KMS-11 (cell line): ENCODE measurements at regions not wholly inside any gene's neighbourhood (a gene's known extent, or its start where the extent isn't known, plus 50 kb on each side); places are given as distances from the start of the nearest gene placed in this dataset.

Experiments
- H2AFZ ChIP-seq: fragments of 200-600 bp; sonication (generic); 2 replicates; pipeline ENCODE4 v1.6.1; 2016; ENCODE audit warnings: antibody characterized with exemption, mixed run types, low read depth
- H3K27ac ChIP-seq: fragments of 200-600 bp; sonication (generic); 2 replicates; pipeline ENCODE4 v1.6.1; 2016; ENCODE audit warnings: mild to moderate bottlenecking, mixed run types
- H3K27me3 ChIP-seq: fragments of 200-600 bp; sonication (generic); 2 replicates; pipeline ENCODE4 v1.6.1; 2017; ENCODE audit warnings: mild to moderate bottlenecking, low read depth, mixed run types, moderate library complexity; ENCODE audit not compliant: insufficient read depth
- H3K36me3 ChIP-seq: fragments of 200-600 bp; sonication (generic); 2 replicates; pipeline ENCODE4 v1.6.1; 2017; ENCODE audit warnings: mild to moderate bottlenecking, mixed run types; ENCODE audit not compliant: insufficient read depth
- H3K4me1 ChIP-seq: fragments of 200-600 bp; sonication (generic); 2 replicates; pipeline ENCODE4 v1.6.1; 2016; ENCODE audit warnings: mild to moderate bottlenecking, low read depth, mixed run types; ENCODE audit not compliant: poor library complexity, severe bottlenecking
- H3K4me2 ChIP-seq: fragments of 200-600 bp; sonication (generic); 2 replicates; pipeline ENCODE4 v1.7.0; 2016; ENCODE audit warnings: mild to moderate bottlenecking, mixed run types
- H3K4me3 ChIP-seq: fragments of 200-600 bp; sonication (generic); IDR thresholded peaks from 2 replicates; pipeline ENCODE4 v1.6.1; 2017; ENCODE audit warnings: low read depth, low read length, mixed read lengths; ENCODE audit not compliant: insufficient read depth
- H3K79me2 ChIP-seq: fragments of 200-600 bp; sonication (generic); 2 replicates; pipeline ENCODE4 v1.6.1; 2016; ENCODE audit warnings: low read depth, mixed run types; ENCODE audit not compliant: insufficient read depth
- H3K9ac ChIP-seq: fragments of 200-600 bp; sonication (generic); 2 replicates; pipeline ENCODE4 v1.6.1; 2016; ENCODE audit warnings: mild to moderate bottlenecking, mixed run types
- H4K20me1 ChIP-seq: fragments of 200-600 bp; sonication (generic); 2 replicates; pipeline ENCODE4 v1.6.1; 2016; ENCODE audit warnings: mild to moderate bottlenecking, mixed run types; ENCODE audit not compliant: insufficient read depth
- TF ChIP-seq, protein P1 (sequence below): fragments of 200-600 bp; sonication (generic); conservative IDR thresholded peaks from 2 replicates; pipeline ENCODE4 v1.6.1; 2017; ENCODE audit warnings: low read depth, mild to moderate bottlenecking, antibody characterized with exemption, low read length, moderate library complexity, mixed read lengths

DNA sequence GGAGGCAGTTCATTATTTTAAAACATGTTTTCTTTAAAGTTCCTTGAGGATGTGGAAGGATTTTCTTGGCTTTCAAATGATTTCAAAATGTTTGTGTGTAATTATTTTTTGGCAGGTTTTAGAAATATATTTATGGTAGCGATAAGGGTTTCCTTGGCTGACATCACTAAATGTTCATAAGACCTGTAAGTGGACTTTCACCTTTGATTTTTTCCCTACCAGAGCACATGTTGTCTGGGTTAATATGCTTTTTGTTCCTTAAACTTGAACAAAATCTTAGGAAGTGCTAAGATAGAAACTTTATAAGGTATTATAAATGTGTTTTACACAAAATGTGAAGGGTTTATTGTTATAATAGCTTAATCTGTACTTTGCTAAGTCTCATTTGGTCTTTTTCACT is 315.6 kb downstream of the PCDH7 start:
- H3K36me3 ChIP-seq = no peaks in the 10 kb centered on the region
- H3K27me3 ChIP-seq = no peaks in the 10 kb centered on the region
- no peak overlapping the region for H3K4me3 ChIP-seq
- no peaks in the 10 kb centered on the region for H3K4me1 ChIP-seq
- H3K79me2 ChIP-seq = no peaks in the 10 kb centered on the region
- no peak overlapping the region for H3K9ac ChIP-seq
- no peak overlapping the region for H2AFZ ChIP-seq
- TF ChIP-seq, protein P1, sequence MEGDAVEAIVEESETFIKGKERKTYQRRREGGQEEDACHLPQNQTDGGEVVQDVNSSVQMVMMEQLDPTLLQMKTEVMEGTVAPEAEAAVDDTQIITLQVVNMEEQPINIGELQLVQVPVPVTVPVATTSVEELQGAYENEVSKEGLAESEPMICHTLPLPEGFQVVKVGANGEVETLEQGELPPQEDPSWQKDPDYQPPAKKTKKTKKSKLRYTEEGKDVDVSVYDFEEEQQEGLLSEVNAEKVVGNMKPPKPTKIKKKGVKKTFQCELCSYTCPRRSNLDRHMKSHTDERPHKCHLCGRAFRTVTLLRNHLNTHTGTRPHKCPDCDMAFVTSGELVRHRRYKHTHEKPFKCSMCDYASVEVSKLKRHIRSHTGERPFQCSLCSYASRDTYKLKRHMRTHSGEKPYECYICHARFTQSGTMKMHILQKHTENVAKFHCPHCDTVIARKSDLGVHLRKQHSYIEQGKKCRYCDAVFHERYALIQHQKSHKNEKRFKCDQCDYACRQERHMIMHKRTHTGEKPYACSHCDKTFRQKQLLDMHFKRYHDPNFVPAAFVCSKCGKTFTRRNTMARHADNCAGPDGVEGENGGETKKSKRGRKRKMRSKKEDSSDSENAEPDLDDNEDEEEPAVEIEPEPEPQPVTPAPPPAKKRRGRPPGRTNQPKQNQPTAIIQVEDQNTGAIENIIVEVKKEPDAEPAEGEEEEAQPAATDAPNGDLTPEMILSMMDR = no peak
- H3K27ac ChIP-seq = no peak overlapping the region
- H3K4me2 ChIP-seq = no peak overlapping the region
- no peaks in the 10 kb centered on the region for H4K20me1 ChIP-seq

DNA sequence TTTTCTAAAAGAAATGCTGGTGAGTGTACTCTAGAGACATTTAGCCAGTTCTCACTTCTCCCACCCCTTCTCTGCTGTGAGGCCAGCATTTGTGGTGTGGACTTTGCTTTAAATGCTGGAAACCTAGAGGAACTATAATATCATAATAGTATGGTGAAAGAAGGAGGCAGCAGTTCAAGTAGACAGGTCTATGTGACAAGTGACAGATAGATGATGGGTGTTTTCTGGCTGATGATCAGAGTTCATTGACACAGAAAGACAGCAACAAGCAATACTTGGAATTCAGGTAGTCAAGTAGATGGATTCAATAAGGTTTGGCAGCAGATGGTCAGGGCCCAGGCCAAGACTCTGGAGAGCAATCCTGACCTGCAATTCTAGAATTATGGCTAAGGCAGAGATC is 317.5 kb downstream of the PCDH7 start:
- TF ChIP-seq, protein P1 = no peak
- Histone ChIP-seq H2AFZ (no peak overlapping the region), H3K4me3 (no peak overlapping the region), H4K20me1 (no peaks in the 10 kb centered on the region), H3K4me2 (no peak overlapping the region), H3K9ac (no peak overlapping the region), H3K4me1 (no peaks in the 10 kb centered on the region), H3K27me3 (no peaks in the 10 kb centered on the region), H3K27ac (no peak overlapping the region), H3K79me2 (no peaks in the 10 kb centered on the region), H3K36me3 (no peaks in the 10 kb centered on the region)

DNA sequence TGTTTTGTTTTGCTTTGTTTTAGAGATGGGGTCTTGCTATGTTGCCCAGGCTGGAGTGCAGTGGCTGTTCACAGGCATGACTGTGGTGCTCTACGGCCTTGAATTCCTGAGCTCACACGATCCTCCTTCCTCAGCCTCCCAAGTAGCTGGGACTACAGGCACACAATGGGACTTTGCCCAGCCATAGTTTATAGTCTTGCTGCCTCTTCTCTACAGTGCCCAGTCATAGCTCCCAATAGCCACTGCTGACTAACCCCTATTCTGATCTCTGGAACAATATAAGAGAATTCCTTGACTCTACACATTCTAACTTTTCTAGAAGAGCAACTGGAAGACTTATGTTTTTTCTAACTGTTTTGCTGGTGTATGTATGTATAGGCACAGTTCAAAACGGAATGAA is 319.2 kb downstream of the PCDH7 start:
- no peaks in the 10 kb centered on the region for H4K20me1 ChIP-seq
- TF ChIP-seq, protein P1 = no peak
- H3K4me3 ChIP-seq = no peak overlapping the region
- H3K4me1 ChIP-seq = no peaks in the 10 kb centered on the region
- no peaks in the 10 kb centered on the region for H3K27me3 ChIP-seq
- H2AFZ ChIP-seq = no peak overlapping the region
- H3K27ac ChIP-seq = no peak overlapping the region
- no peak overlapping the region for H3K9ac ChIP-seq
- no peaks in the 10 kb centered on the region for H3K36me3 ChIP-seq
- H3K79me2 ChIP-seq = no peaks in the 10 kb centered on the region
- no peak overlapping the region for H3K4me2 ChIP-seq

DNA sequence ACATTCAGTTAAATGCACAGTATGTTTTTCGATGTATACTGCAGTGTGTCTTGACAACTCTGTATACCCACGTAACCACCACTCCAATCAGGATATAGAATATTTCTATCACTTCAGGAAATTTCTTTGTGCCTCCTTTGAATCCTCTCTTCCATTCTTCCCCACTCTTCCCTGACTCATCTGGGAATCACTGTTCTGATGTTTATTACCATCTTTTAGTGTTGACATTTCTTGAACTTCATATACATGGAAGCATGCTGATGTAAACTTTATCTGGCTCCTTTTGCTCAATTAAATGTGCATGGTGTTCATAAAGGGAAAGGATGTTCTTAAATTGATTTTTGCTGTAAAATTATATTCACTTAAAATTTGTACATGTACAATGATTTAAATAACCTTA is 319.9 kb downstream of the PCDH7 start:
- H3K4me1 ChIP-seq = no peaks in the 10 kb centered on the region
- H3K27ac ChIP-seq = no peak overlapping the region
- no peaks in the 10 kb centered on the region for H3K36me3 ChIP-seq
- H3K27me3 ChIP-seq = no peaks in the 10 kb centered on the region
- no peak overlapping the region for H3K4me2 ChIP-seq
- H3K79me2 ChIP-seq = no peaks in the 10 kb centered on the region
- no peaks in the 10 kb centered on the region for H4K20me1 ChIP-seq
- H2AFZ ChIP-seq = no peak overlapping the region
- TF ChIP-seq, protein P1 = no peak
- no peak overlapping the region for H3K9ac ChIP-seq
- H3K4me3 ChIP-seq = no peak overlapping the region

DNA sequence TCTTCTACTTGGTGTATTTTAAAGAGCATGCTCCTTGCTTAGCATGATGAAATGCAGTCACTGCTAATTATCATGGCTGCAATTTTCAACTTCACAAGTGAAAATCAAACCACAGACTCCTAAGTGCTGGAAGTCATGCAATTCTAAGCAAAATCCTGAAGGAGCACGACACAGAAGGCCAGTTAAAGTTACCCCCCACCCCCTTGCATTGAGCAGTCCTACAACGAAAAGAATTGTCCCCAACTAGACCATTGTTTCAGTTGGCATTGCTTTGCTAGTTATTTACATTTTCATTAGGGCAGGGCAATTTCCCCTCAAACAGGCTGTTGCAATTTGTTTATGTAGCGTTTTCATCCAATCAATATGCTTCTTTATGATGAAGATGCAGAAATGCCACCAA is 321.2 kb downstream of the PCDH7 start:
- no peaks in the 10 kb centered on the region for H3K27me3 ChIP-seq
- H3K4me3 ChIP-seq = no peak overlapping the region
- no peaks in the 10 kb centered on the region for H4K20me1 ChIP-seq
- H3K27ac ChIP-seq = no peak overlapping the region
- TF ChIP-seq, protein P1 = no peak
- no peak overlapping the region for H2AFZ ChIP-seq
- no peak overlapping the region for H3K9ac ChIP-seq
- no peaks in the 10 kb centered on the region for H3K4me1 ChIP-seq
- no peak overlapping the region for H3K4me2 ChIP-seq
- no peaks in the 10 kb centered on the region for H3K79me2 ChIP-seq
- no peaks in the 10 kb centered on the region for H3K36me3 ChIP-seq
